ENCODE measurements at regions not wholly inside any gene's neighbourhood (a gene's known extent, or its start where the extent isn't known, plus 50 kb on each side); places are given as distances from the start of the nearest gene placed in this dataset.

DNA sequence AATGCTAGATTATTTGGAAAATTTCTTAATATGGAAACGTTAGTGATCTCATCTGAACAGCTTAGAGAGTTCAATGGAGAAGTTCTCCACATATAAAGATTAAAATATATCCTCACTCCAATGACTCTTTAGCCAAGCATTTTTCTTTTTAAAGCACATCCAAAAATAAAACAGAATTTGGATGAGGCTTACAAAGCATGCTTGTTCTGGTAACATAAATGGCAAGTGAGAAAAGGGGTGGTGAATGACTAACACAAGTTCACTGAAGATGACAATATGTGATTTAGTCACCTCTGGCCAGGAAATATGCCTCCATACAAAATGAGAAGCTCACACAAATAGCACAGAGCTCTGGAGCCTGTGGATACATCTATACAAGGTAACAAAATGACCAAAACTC lies 253.0 kb downstream of the PCDH20 start:
- ChIA-PET POLR2A (no interaction called here), CTCF (no interaction called here)
- DNase-seq (no peak), ATAC-seq (ENCODE audit: poor library complexity) (no peak)
- no peak overlapping the region for H3K27ac Mint-ChIP-seq
- H3K4me1 ChIP-seq (ENCODE audit: insufficient read depth, low read length) = no peaks in the 10 kb centered on the region
- no peak overlapping the region for H3K27ac ChIP-seq (ENCODE audit: low read depth in 1 of 2, low read length in 2 of 2)
- H3K36me3 Mint-ChIP-seq (ENCODE audit: low read depth) = no peaks in the 10 kb centered on the region
- no peak overlapping the region for H3K4me3 ChIP-seq (ENCODE audit: low read length)
- no peak overlapping the region for H3K4me3 Mint-ChIP-seq
- H3K9me3 ChIP-seq (ENCODE audit: control insufficient read depth in 1 of 2, insufficient read depth in 1 of 2, low read length in 2 of 2) = no peaks in the 10 kb centered on the region
- no peaks in the 10 kb centered on the region for H3K27me3 Mint-ChIP-seq
- H3K9me3 Mint-ChIP-seq = peaks cover 2% of the 10 kb centered on the region
- intact Hi-C loops (cut with DNase I, micrococcal nuclease) = no loop called here
- TF ChIP-seq, protein P1, sequence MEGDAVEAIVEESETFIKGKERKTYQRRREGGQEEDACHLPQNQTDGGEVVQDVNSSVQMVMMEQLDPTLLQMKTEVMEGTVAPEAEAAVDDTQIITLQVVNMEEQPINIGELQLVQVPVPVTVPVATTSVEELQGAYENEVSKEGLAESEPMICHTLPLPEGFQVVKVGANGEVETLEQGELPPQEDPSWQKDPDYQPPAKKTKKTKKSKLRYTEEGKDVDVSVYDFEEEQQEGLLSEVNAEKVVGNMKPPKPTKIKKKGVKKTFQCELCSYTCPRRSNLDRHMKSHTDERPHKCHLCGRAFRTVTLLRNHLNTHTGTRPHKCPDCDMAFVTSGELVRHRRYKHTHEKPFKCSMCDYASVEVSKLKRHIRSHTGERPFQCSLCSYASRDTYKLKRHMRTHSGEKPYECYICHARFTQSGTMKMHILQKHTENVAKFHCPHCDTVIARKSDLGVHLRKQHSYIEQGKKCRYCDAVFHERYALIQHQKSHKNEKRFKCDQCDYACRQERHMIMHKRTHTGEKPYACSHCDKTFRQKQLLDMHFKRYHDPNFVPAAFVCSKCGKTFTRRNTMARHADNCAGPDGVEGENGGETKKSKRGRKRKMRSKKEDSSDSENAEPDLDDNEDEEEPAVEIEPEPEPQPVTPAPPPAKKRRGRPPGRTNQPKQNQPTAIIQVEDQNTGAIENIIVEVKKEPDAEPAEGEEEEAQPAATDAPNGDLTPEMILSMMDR (IDR thresholded peaks at IDR 0.05) = no peak
- H3K27me3 ChIP-seq (ENCODE audit: control insufficient read depth in 1 of 2, insufficient read depth in 2 of 2, low read length in 2 of 2) = no peaks in the 10 kb centered on the region
- no peaks in the 10 kb centered on the region for H3K4me1 Mint-ChIP-seq (ENCODE audit: low read depth)
- no peaks in the 10 kb centered on the region for H3K36me3 ChIP-seq (ENCODE audit: insufficient read depth, low read length)

GRCh38 chr13:61162106-61162505 lies 253.5 kb downstream of the PCDH20 start:
- peaks cover 2% of the 10 kb centered on the region for H3K9me3 Mint-ChIP-seq

GRCh38 chr13:61156753-61157152 lies 258.9 kb downstream of the PCDH20 start:
- DNase-seq = no peak
- no peaks in the 10 kb centered on the region for H3K4me1 Mint-ChIP-seq (ENCODE audit: low read depth)
- H3K4me1 ChIP-seq (ENCODE audit: insufficient read depth, low read length) = no peaks in the 10 kb centered on the region
- no peaks in the 10 kb centered on the region for H3K9me3 ChIP-seq (ENCODE audit: control insufficient read depth in 1 of 2, insufficient read depth in 1 of 2, low read length in 2 of 2)
- TF ChIP-seq, protein P1 (IDR thresholded peaks at IDR 0.05) = no peak
- H3K27me3 ChIP-seq (ENCODE audit: control insufficient read depth in 1 of 2, insufficient read depth in 2 of 2, low read length in 2 of 2) = no peaks in the 10 kb centered on the region
- ChIA-PET CTCF (no interaction called here), POLR2A (no interaction called here)
- no peaks in the 10 kb centered on the region for H3K36me3 ChIP-seq (ENCODE audit: insufficient read depth, low read length)
- no peak for ATAC-seq (ENCODE audit: poor library complexity)
- H3K4me3 ChIP-seq (ENCODE audit: low read length) = no peak overlapping the region
- H3K9me3 Mint-ChIP-seq = peaks cover 2% of the 10 kb centered on the region
- no peak overlapping the region for H3K27ac Mint-ChIP-seq
- H3K36me3 Mint-ChIP-seq (ENCODE audit: low read depth) = no peaks in the 10 kb centered on the region
- H3K27ac ChIP-seq (ENCODE audit: low read depth in 1 of 2, low read length in 2 of 2) = no peak overlapping the region
- H3K4me3 Mint-ChIP-seq = no peak overlapping the region
- intact Hi-C loops (cut with DNase I, micrococcal nuclease) = no loop called here
- H3K27me3 Mint-ChIP-seq = no peaks in the 10 kb centered on the region

More at GRCh38 chr13:61162106-61162505, 253.5 kb downstream of the PCDH20 start:
- Histone ChIP-seq H3K4me3 (ENCODE audit: low read length) (no peak overlapping the region), H3K27me3 (ENCODE audit: control insufficient read depth in 1 of 2, insufficient read depth in 2 of 2, low read length in 2 of 2) (no peaks in the 10 kb centered on the region), H3K27ac (ENCODE audit: low read depth in 1 of 2, low read length in 2 of 2) (no peak overlapping the region), H3K4me1 (ENCODE audit: insufficient read depth, low read length) (no peaks in the 10 kb centered on the region), H3K36me3 (ENCODE audit: insufficient read depth, low read length) (no peaks in the 10 kb centered on the region), H3K9me3 (ENCODE audit: control insufficient read depth in 1 of 2, insufficient read depth in 1 of 2, low read length in 2 of 2) (no peaks in the 10 kb centered on the region)
- H3K27ac Mint-ChIP-seq = no peak overlapping the region
- ATAC-seq (ENCODE audit: poor library complexity) (no peak), DNase-seq (no peak)
- intact Hi-C loops (cut with DNase I, micrococcal nuclease) = no loop called here
- TF ChIP-seq, protein P1 (IDR thresholded peaks at IDR 0.05) = no peak
- no peak overlapping the region for H3K4me3 Mint-ChIP-seq
- H3K4me1 Mint-ChIP-seq (ENCODE audit: low read depth) = no peaks in the 10 kb centered on the region
- CTCF ChIA-PET = no interaction called here
- POLR2A ChIA-PET = no interaction called here
- H3K36me3 Mint-ChIP-seq (ENCODE audit: low read depth) = no peaks in the 10 kb centered on the region
- H3K27me3 Mint-ChIP-seq = no peaks in the 10 kb centered on the region
